Spleen (tissue), 7 donors: ENCODE measurements at regions not wholly inside any gene's neighbourhood (a gene's known extent, or its start where the extent isn't known, plus 50 kb on each side); places are given as distances from the start of the nearest gene placed in this dataset.

Source experiments
- POLR2A ChIP-seq, 3 donors: fragments of 450-650 bp; IDR thresholded peaks; one replicate each; pipeline ENCODE4 v1.5.1; 2017; ENCODE audit warnings: antibody characterized with exemption in 3 of 3, mild to moderate bottlenecking in 1 of 3
- POLR2AphosphoS5 ChIP-seq, 3 donors: sonication (generic); formaldehyde crosslinking; IDR thresholded peaks; one replicate each; pipeline ENCODE4 v1.5.1; 2017; ENCODE audit warnings: antibody characterized with exemption in 3 of 3
- TF ChIP-seq, protein P1 (sequence below), 11 experiments: fragments of 200-600 bp in 7 of 11; fragments of 450-650 bp in 4 of 11; sonication (generic) in 4 of 11; IDR thresholded peaks in 8 of 11; conservative IDR thresholded peaks in 3 of 11; 1 replicate in 7 of 11; 2 replicates in 4 of 11; pipeline versions ENCODE4 v1.4.0 to v1.8.0; 2016 to 2021; ENCODE audit warnings: antibody characterized with exemption in 11 of 11, inconsistent platforms in 4 of 11, mild to moderate bottlenecking in 1 of 11
- donor health status: DM: no; HTN: no; CAD: no; lungs with moderate emphysema.
- donor health status: DM: no; HTN: no; CAD: no.
- donor health status: DM: no; HTN: no; CAD: no.

DNA sequence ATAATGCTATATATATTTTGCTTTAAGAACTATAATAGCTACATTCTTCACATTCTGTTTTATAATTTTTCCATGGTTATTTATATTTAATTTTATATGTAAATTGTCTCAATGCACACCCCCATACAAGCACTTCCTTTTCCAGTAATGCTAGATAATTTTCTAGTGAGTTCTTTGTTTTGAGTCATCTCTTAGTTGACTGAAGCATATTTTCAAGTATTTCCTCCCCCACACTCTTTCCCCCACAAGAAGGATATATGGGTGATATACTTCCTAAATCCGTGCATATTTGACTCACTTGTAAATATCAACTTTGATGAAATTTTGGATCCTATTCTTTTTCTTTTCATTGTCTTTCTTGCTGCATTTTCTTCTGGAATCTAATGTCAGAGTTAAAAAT lies 82.1 kb upstream of the SRSF6 start:
- TF ChIP-seq, protein P1, sequence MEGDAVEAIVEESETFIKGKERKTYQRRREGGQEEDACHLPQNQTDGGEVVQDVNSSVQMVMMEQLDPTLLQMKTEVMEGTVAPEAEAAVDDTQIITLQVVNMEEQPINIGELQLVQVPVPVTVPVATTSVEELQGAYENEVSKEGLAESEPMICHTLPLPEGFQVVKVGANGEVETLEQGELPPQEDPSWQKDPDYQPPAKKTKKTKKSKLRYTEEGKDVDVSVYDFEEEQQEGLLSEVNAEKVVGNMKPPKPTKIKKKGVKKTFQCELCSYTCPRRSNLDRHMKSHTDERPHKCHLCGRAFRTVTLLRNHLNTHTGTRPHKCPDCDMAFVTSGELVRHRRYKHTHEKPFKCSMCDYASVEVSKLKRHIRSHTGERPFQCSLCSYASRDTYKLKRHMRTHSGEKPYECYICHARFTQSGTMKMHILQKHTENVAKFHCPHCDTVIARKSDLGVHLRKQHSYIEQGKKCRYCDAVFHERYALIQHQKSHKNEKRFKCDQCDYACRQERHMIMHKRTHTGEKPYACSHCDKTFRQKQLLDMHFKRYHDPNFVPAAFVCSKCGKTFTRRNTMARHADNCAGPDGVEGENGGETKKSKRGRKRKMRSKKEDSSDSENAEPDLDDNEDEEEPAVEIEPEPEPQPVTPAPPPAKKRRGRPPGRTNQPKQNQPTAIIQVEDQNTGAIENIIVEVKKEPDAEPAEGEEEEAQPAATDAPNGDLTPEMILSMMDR (IDR thresholded peaks at IDR 0.05 in 8 of 11, conservative IDR thresholded peaks at IDR 0.05 in 3 of 11), result no peak
- TF ChIP-seq POLR2AphosphoS5 (IDR thresholded peaks at IDR 0.05) (no peak), POLR2A (IDR thresholded peaks at IDR 0.05) (no peak)
